Body of pancreas (tissue), 4 donors: ENCODE measurements at regions not wholly inside any gene's neighbourhood (a gene's known extent, or its start where the extent isn't known, plus 50 kb on each side); places are given as distances from the start of the nearest gene placed in this dataset.

Experiments
- ATAC-seq: fragments of 150-250 bp; one replicate; pipeline ENCODE4 v1.9.1; 2016
- DNase-seq, 4 donors: peaks; one replicate each; pipeline ENCODE4 v3.0.0-alpha.2; 2019
- H3K27ac ChIP-seq, 4 donors: fragments of 200-600 bp; sonication (generic); 1 replicate in 3 of 4; 2 replicates in 1 of 4; pipeline versions ENCODE4 v1.5.1 to v1.6.1; 2016 to 2019; ENCODE audit warnings: mild to moderate bottlenecking in 1 of 4, mixed read lengths in 1 of 4, moderate library complexity in 1 of 4
- H3K27me3 ChIP-seq, 2 donors: fragments of 200-600 bp; sonication (generic); one replicate each; pipeline ENCODE4 v1.6.0; 2016; ENCODE audit warnings: mild to moderate bottlenecking in 1 of 2
- H3K36me3 ChIP-seq, 2 donors: fragments of 200-600 bp; sonication (generic); replicated peaks in 1 of 2; 2 replicates each; pipeline ENCODE4 v1.5.1; 2016; ENCODE audit warnings: low read depth in 2 of 2; ENCODE audit not compliant: insufficient read depth in 1 of 2
- H3K4me1 ChIP-seq: fragments of 200-600 bp; sonication (generic); one replicate; pipeline ENCODE4 v1.6.0; 2016
- H3K4me3 ChIP-seq, 2 donors: fragments of 200-600 bp; sonication (generic); 1 replicate in 1 of 2; 2 replicates in 1 of 2; pipeline ENCODE4 v1.5.1; 2016 to 2019
- H3K9me3 ChIP-seq, 3 donors: fragments of 200-600 bp; sonication (generic); 1 replicate in 2 of 3; 2 replicates in 1 of 3; pipeline ENCODE4 v1.5.1; 2016
- POLR2A ChIP-seq, 3 donors: fragments of 450-650 bp; IDR thresholded peaks; one replicate each; pipeline ENCODE4 v1.6.1; 2016; ENCODE audit warnings: antibody characterized with exemption in 3 of 3, mild to moderate bottlenecking in 2 of 3
- WGBS, 2 donors: methylation state at CpG; one replicate each; pipeline ENCODE4 v1.1.5; 2017; 5-methylcytosine and 5-hydroxymethylcytosine counted together
- intact Hi-C: fragments of 100-400 bp; cut with DNase I; formaldehyde crosslinking; loops from one replicate; pipeline ENCODE4 v1.15.1; 2023
- TF ChIP-seq, protein P1 (sequence below), 7 experiments: fragments of 450-650 bp in 4 of 7; fragments of 200-600 bp in 3 of 7; sonication (generic) in 3 of 7; IDR thresholded peaks; one replicate each; pipeline ENCODE4 v1.5.1; 2016 to 2019; ENCODE audit warnings: antibody characterized with exemption in 7 of 7

DNA sequence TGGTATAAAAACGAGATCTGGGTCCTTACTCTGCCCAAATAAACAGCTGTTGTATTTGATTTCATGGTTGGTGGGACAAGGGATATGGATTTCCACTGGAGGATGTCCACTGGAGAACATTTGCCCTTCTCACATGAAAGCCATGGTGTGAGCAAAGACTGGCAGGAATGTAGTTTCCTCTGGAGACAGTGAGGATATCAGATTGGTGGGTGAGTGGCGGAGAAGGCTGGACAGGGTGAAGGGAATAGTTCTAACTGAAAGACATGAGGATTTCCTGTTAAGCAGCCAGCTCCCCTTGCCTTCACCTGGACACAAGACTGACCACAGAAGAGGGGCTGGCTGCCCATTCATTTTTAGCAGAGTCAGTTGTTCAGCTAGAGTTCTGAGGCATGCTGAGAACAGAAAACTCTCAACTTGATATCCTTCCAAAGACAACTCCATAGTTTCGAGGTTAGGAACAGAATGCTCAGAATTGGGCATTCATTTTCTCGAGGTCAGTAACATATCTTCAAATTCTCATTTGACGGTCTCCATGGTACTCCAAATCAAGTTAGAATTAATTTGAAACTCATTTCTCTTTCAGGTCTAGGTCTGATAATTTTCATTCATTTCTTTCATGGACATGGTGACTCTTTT lies 365.7 kb downstream of the LRIG3 start:
- no peak for ATAC-seq

DNA sequence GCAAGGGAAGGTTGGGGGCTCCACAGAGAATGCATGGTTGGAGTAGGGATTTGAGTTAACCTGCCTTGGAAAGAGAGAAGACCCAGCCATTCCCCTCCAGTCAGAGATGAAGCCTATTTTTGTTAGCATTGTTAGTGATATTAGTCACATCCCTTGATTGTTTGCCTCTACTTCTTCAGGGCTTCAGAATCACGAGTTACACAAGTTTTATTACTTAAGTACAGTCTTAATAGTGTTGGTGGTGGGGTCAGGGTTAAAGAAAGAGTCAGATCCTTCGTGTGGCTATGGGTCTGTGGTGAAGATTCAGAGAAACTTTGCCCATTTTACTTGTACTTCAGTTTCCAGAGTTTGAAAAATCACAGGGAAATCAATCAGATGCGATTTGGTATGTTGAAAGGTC lies 363.1 kb downstream of the LRIG3 start:
- no peaks in the 10 kb centered on the region for H3K36me3 ChIP-seq
- WGBS, 2 donors: 29 to 32% methylated on average over 3 of the region's 3 CpGs

More for the DNA sequence above, 365.7 kb downstream of the LRIG3 start:
- Histone ChIP-seq H3K4me3 (no peak overlapping the region), H3K27me3 (no peaks in the 10 kb centered on the region), H3K9me3 (no peaks in the 10 kb centered on the region), H3K36me3 (no peaks in the 10 kb centered on the region), H3K27ac (no peak overlapping the region), H3K4me1 (no peaks in the 10 kb centered on the region)
- intact Hi-C loops: no loop called here
- TF ChIP-seq, protein P1, sequence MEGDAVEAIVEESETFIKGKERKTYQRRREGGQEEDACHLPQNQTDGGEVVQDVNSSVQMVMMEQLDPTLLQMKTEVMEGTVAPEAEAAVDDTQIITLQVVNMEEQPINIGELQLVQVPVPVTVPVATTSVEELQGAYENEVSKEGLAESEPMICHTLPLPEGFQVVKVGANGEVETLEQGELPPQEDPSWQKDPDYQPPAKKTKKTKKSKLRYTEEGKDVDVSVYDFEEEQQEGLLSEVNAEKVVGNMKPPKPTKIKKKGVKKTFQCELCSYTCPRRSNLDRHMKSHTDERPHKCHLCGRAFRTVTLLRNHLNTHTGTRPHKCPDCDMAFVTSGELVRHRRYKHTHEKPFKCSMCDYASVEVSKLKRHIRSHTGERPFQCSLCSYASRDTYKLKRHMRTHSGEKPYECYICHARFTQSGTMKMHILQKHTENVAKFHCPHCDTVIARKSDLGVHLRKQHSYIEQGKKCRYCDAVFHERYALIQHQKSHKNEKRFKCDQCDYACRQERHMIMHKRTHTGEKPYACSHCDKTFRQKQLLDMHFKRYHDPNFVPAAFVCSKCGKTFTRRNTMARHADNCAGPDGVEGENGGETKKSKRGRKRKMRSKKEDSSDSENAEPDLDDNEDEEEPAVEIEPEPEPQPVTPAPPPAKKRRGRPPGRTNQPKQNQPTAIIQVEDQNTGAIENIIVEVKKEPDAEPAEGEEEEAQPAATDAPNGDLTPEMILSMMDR (IDR thresholded peaks at IDR 0.05): no peak
- no peak for TF ChIP-seq POLR2A (IDR thresholded peaks at IDR 0.05)
- no peak for DNase-seq
- 77% methylated on average over 5 of the region's 5 CpGs for WGBS, 2 donors

DNA sequence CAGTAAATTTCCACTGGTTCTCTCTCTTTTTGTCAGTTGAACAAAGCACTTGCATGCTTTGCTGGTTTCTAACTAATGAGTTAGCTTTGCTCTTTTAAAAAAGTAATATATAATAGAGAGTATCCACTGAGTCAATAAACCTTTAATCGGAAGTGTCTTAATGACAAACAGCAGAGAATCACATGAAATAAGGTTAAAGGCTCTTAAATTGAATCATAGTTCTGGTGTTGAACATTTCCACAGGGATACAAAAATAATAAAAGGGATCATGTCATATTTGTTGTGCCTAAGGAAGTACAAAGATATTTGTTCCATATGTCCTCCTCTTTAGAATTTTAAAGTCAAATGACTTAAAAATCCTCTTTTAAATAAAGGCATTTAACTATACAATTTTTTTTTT lies 362.6 kb downstream of the LRIG3 start:
- Histone ChIP-seq H3K9me3 (no peaks in the 10 kb centered on the region), H3K27ac (no peak overlapping the region), H3K36me3 (no peaks in the 10 kb centered on the region), H3K27me3 (no peaks in the 10 kb centered on the region), H3K4me3 (no peak overlapping the region), H3K4me1 (no peaks in the 10 kb centered on the region)
- DNase-seq: no peak
- intact Hi-C loops: no loop called here
- ATAC-seq: no peak
- TF ChIP-seq POLR2A (IDR thresholded peaks at IDR 0.05): no peak
- TF ChIP-seq, protein P1 (IDR thresholded peaks at IDR 0.05): no peak
- 67 to 74% methylated on average over 1 of the region's 1 CpG for WGBS, 2 donors

More for the DNA sequence above, 363.1 kb downstream of the LRIG3 start:
- intact Hi-C loops: no loop called here
- no peak overlapping the region for H3K4me3 ChIP-seq
- H3K9me3 ChIP-seq: no peaks in the 10 kb centered on the region
- TF ChIP-seq, protein P1 (IDR thresholded peaks at IDR 0.05): no peak
- no peak for TF ChIP-seq POLR2A (IDR thresholded peaks at IDR 0.05)
- H3K27ac ChIP-seq: no peak overlapping the region
- DNase-seq (no peak), ATAC-seq (no peak)
- H3K27me3 ChIP-seq: no peaks in the 10 kb centered on the region
- no peaks in the 10 kb centered on the region for H3K4me1 ChIP-seq

DNA sequence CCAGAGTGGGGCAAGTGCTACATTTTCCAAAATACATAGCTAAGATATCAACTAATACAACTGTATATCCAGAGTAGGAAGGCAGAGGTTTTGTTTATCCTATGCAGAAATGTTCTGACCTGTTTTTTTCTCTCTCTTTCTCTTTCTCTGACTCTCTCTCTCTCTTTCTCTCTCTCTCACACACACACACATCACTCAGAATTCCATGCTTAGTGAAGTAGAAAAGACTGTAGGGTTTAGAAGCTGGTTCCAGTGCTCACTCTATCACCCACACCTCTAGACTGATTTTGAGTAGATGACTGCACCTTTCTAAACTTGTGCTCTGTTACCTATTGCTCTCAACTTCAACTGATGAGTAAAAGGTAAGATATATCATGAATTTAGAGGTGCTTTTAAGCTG lies 356.7 kb downstream of the LRIG3 start:
- TF ChIP-seq POLR2A (IDR thresholded peaks at IDR 0.05): no peak
- TF ChIP-seq, protein P1 (IDR thresholded peaks at IDR 0.05): no peak
- Histone ChIP-seq H3K4me1 (no peaks in the 10 kb centered on the region), H3K36me3 (no peaks in the 10 kb centered on the region), H3K27ac (no peak overlapping the region), H3K4me3 (no peak overlapping the region), H3K9me3 (no peaks in the 10 kb centered on the region), H3K27me3 (no peaks in the 10 kb centered on the region)
- intact Hi-C loops: no loop called here
- no peak for DNase-seq
- ATAC-seq: no peak

DNA sequence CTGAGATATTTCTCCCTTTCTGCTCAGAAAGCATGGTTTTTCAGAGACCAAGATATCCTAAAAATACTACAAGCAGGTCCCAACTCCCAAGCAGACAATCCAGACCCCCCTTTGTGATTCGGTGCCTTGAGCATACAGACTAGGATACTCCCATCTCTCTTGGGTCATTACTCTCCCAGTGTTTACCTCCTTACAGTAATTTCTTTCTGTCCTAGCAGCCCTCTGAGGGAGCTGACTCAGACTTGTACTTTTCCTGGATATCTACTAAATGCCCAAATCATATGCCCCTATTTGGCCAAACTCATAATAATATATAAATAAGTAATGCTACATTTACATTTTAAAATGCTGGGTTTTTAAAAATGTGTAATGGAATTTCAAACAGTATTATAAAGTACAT lies 355.6 kb downstream of the LRIG3 start:
- DNase-seq (no peak), ATAC-seq (no peak)
- WGBS, 2 donors: 45 to 53% methylated on average over 1 of the region's 1 CpG
- H3K27ac ChIP-seq: no peak overlapping the region
- H3K9me3 ChIP-seq: no peaks in the 10 kb centered on the region
- H3K4me3 ChIP-seq: no peak overlapping the region
- intact Hi-C loops: no loop called here
- no peaks in the 10 kb centered on the region for H3K4me1 ChIP-seq
- TF ChIP-seq, protein P1 (IDR thresholded peaks at IDR 0.05): no peak
- TF ChIP-seq POLR2A (IDR thresholded peaks at IDR 0.05): no peak
- no peaks in the 10 kb centered on the region for H3K27me3 ChIP-seq
- H3K36me3 ChIP-seq: no peaks in the 10 kb centered on the region
